Esophagus muscularis mucosa (tissue), 4 donors: ENCODE measurements at regions not wholly inside any gene's neighbourhood (a gene's known extent, or its start where the extent isn't known, plus 50 kb on each side); places are given as distances from the start of the nearest gene placed in this dataset.

ENCODE experiments used
- DNase-seq: peaks from one replicate; pipeline ENCODE4 v3.0.0-alpha.2; 2017; ENCODE audit errors: extremely low spot score
- H3K27ac ChIP-seq, 4 donors: fragments of 200-600 bp; sonication (generic); replicated peaks in 1 of 4; 1 replicate in 3 of 4; 2 replicates in 1 of 4; pipeline ENCODE4 v1.5.1; 2016 to 2019; ENCODE audit warnings: mild to moderate bottlenecking in 1 of 4
- H3K27me3 ChIP-seq, 4 donors: fragments of 200-600 bp; sonication (generic); one replicate each; pipeline versions ENCODE4 v1.5.1 to v1.6.0; 2016 to 2019
- H3K36me3 ChIP-seq, 4 donors: fragments of 200-600 bp; sonication (generic); one replicate each; pipeline ENCODE4 v1.5.1; 2016 to 2019
- H3K4me1 ChIP-seq, 4 donors: fragments of 200-600 bp; sonication (generic); one replicate each; pipeline ENCODE4 v1.5.1; 2016 to 2019
- H3K4me3 ChIP-seq, 4 donors: fragments of 200-600 bp; sonication (generic); 1 replicate in 2 of 4; 2 replicates in 2 of 4; pipeline ENCODE4 v1.5.1; 2016 to 2019; ENCODE audit warnings: mild to moderate bottlenecking in 4 of 4, moderate library complexity in 1 of 4
- H3K9me3 ChIP-seq, 4 donors: fragments of 200-600 bp; sonication (generic); 1 replicate in 3 of 4; 2 replicates in 1 of 4; pipeline ENCODE4 v1.5.1; 2016 to 2019
- CTCF ChIP-seq, 3 experiments: fragments of 200-600 bp in 2 of 3; fragments of 450-650 bp in 1 of 3; sonication (generic) in 2 of 3; IDR thresholded peaks; one replicate each; pipeline ENCODE4 v1.5.1; 2017 to 2019; ENCODE audit warnings: antibody characterized with exemption in 3 of 3, mild to moderate bottlenecking in 2 of 3, moderate library complexity in 1 of 3
- EP300 ChIP-seq: sonication (generic); formaldehyde crosslinking; IDR thresholded peaks from one replicate; pipeline ENCODE4 v1.6.1; 2017; ENCODE audit warnings: antibody characterized with exemption
- POLR2A ChIP-seq: fragments of 450-650 bp; IDR thresholded peaks from one replicate; pipeline ENCODE4 v1.6.1; 2017; ENCODE audit warnings: antibody characterized with exemption, moderate library complexity, mild to moderate bottlenecking, low read depth
- POLR2AphosphoS5 ChIP-seq, 2 donors: sonication (generic); formaldehyde crosslinking; IDR thresholded peaks; one replicate each; pipeline ENCODE4 v1.6.1; 2017; ENCODE audit warnings: antibody characterized with exemption in 2 of 2
- WGBS: methylation state at CpG from one replicate; pipeline ENCODE4 v1.1.5; 2018; 5-methylcytosine and 5-hydroxymethylcytosine counted together
- intact Hi-C: fragments of 100-400 bp; cut with DNase I; formaldehyde crosslinking; loops from one replicate; pipeline ENCODE4 v1.15.1; 2023

GRCh38 chr16:49964316-49964715, 60.7 kb upstream of the CNEP1R1 start:
- WGBS = 89% methylated on average over 4 of the region's 4 CpGs
- TF ChIP-seq CTCF (IDR thresholded peaks at IDR 0.05) = no peak
- TF ChIP-seq EP300 = no peak
- no peak for TF ChIP-seq POLR2AphosphoS5 (IDR thresholded peaks at IDR 0.05)
- TF ChIP-seq POLR2A = no peak
- H3K27me3 ChIP-seq = peaks cover 0 to 21% (median 0%) of the 10 kb centered on the region in 4 donors

GRCh38 chr16:49964973-49965372, 60.1 kb upstream of the CNEP1R1 start:
- H3K36me3 ChIP-seq = no peaks in the 10 kb centered on the region
- H3K9me3 ChIP-seq = no peaks in the 10 kb centered on the region
- TF ChIP-seq CTCF (IDR thresholded peaks at IDR 0.05) = no peak
- TF ChIP-seq POLR2AphosphoS5 (IDR thresholded peaks at IDR 0.05) = no peak
- TF ChIP-seq EP300 = no peak
- TF ChIP-seq POLR2A = no peak
- H3K4me1 ChIP-seq = peaks cover 0 to 16% (median 8%) of the 10 kb centered on the region in 4 donors
- 64% methylated on average over 2 of the region's 2 CpGs for WGBS
- peaks cover 0 to 27% (median 0%) of the 10 kb centered on the region in 4 donors for H3K27me3 ChIP-seq
- no peak for DNase-seq
- H3K4me3 ChIP-seq = no peak overlapping the region
- no peak overlapping the region for H3K27ac ChIP-seq
- intact Hi-C loops = no loop called here

More at GRCh38 chr16:49964316-49964715, 60.7 kb upstream of the CNEP1R1 start:
- Histone ChIP-seq H3K36me3 (no peaks in the 10 kb centered on the region), H3K4me3 (no peak overlapping the region), H3K4me1 (peaks cover 0 to 16% (median 8%) of the 10 kb centered on the region in 4 donors), H3K27ac (no peak overlapping the region), H3K9me3 (no peaks in the 10 kb centered on the region)
- no peak for DNase-seq
- intact Hi-C loops = no loop called here

DNA sequence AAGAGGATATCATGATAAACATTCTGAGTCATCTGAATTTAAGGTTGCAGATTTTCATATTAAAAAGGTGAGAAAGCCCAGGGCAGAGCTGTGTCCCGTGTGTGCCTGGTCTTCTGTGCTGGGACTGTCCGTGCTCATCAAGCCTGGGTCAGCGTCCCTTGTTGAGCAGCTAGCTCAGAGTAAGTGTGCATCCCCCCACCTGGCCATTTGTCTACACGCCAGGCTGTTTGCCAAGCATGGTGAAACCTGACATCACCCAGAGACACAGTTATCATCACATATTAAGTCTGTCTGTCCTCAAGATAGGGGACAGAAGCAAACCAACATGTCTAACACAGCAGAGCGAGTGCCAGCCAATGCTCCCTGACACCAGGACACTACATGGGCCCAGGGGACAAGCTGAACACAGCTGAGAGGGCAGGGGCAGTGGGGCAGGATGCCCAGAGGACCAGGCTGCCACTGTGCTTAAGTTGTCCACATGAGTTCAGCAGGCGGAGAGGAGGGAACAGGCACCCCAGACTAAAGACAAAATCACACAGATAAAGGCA, 57.9 kb upstream of the CNEP1R1 start:
- TF ChIP-seq EP300 (no peak), POLR2A (no peak), POLR2AphosphoS5 (IDR thresholded peaks at IDR 0.05) (no peak), CTCF (IDR thresholded peaks at IDR 0.05) (no peak)
- Histone ChIP-seq H3K27me3 (peaks cover 0 to 30% (median 0%) of the 10 kb centered on the region in 4 donors), H3K4me3 (no peak overlapping the region), H3K9me3 (no peaks in the 10 kb centered on the region), H3K4me1 (no peaks in the 10 kb centered on the region), H3K36me3 (no peaks in the 10 kb centered on the region), H3K27ac (no peak overlapping the region)
- WGBS = 89% methylated on average over 5 of the region's 6 CpGs
- intact Hi-C loops = no loop called here
- DNase-seq = no peak

DNA sequence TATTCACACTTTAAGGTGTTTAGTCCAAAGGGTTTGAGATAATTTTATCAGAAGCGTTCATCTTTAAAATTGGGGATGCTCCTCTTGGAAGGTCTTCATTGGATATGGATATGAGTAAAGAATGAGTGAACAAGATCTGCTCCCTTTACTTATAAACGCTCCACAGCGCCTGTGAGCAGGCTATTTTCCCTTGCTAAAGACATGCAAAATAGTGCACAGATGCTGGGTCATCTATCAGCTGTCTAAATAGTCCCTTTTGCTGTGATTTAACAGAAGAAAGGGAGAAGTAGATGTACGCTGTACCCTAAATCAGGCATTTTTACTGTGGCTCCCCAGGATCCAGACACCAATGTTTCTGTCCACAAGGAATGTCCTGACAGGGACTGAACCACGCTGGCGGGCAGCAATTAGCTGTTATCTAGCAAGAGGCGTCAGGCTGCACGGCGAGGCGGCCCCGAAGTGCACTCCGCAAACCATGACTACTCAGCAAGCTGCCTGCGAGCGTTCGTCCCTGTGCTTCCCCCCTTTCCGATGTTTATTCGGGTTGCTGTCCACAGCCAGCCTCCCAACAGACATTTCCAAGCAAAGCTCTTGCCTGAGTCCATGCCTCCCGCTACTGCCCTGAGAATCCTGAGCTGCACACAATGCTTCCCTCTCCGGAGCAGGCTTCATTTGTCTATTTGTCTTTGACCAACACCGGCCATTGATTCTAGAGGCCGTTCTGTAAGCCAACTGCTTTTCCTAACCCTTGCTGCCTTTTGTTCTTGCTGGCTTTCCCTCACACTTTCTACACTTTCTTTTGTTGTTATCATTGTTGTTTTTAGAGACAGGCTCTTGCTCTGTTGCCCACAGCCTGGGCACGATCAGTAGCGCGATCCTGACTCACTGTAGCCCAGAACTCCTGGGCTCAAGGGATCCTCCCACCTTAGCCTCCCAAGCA, 55.7 kb upstream of the CNEP1R1 start:
- 49% methylated on average over 22 of the region's 24 CpGs for WGBS
- Histone ChIP-seq H3K27ac (no peak overlapping the region), H3K27me3 (peaks cover 0 to 30% (median 0%) of the 10 kb centered on the region in 4 donors), H3K9me3 (no peaks in the 10 kb centered on the region), H3K4me3 (no peak overlapping the region), H3K36me3 (no peaks in the 10 kb centered on the region), H3K4me1 (no peaks in the 10 kb centered on the region)
- no peak for TF ChIP-seq POLR2AphosphoS5 (IDR thresholded peaks at IDR 0.05)
- TF ChIP-seq CTCF (IDR thresholded peaks at IDR 0.05) = no peak
- TF ChIP-seq EP300 = no peak
- TF ChIP-seq POLR2A = no peak
- intact Hi-C loops = no loop called here
- DNase-seq = no peak
